ENCODE measurements at regions not wholly inside any gene's neighbourhood (a gene's known extent, or its start where the extent isn't known, plus 50 kb on each side); places are given as distances from the start of the nearest gene placed in this dataset.
"Not testable (repeated sequence)": the region's sequence is repeated elsewhere in the genome, so short reads cannot be mapped to it uniquely, and the experiment has no call there.

- DNase-seq, result not testable (repeated sequence)
These were observed 53.4 kb upstream of the MED14 start for GRCh38 chrX:40788698-40789097.

DNA sequence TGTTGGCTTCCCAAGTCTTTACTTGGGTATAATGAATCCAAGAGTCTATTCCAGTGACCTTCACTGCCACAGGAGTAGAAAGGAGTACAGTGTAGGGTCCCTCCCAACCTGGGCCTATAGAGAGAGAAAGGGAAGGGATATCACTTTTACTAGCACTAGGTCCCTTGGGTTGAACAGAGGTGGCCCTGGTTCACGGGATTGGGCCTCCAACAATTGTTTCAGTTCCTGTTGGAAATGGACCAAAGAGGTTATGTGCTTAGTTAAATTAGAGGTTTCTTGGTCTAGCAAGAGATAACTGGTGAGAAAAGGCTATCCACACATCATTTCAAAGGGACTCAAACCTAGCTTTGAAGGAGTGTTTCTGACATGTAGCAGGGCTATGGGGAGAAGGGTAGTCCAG, 57.1 kb upstream of the MED14 start:
- DNase-seq, result no peak

GRCh38 chrX:40794829-40795130, 59.4 kb upstream of the MED14 start:
- DNase-seq, result not testable (repeated sequence)

DNA sequence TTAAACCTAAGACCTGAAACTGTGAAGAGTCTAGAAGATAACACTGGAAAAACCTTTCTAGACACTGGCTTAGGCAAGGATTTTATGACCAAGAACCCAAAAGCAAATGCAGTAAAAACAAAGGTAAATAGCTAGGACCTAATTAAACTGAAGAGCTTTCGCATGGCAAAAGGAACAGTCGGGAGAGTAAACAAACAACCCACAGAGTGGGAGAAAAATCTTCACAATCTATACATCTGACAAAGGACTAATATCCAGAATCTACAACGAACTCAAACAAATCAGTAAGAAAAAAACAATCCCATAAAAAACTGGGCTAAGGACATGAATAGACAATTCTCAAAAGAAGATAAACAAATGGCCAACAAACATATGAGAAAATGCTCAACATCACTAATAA, 64.4 kb upstream of the MED14 start:
- DNase-seq, result not testable (repeated sequence)

DNA sequence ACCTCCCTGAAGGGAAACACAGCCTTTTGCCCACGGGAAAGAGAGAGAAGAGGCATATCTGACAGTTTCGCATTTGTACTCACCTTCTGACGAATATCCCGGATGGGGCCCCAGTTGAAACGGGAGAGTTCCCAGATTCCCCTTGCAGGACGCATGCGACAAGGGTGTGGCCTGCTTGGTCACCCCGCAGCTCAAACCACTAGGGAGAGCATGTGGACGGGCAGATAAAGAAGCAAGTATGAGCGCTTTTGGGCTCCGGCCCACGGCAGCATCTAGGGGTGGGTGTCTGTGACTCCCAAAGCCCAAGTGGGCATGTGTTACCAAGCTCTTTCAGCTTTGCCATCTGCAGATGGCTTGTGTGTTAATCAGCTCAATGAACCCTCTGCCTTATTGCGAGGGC, 70.1 kb upstream of the MED14 start:
- DNase-seq, result no peak

- no peak for DNase-seq
These were observed 71.3 kb upstream of the MED14 start for GRCh38 chrX:40806513-40807220.

GRCh38 chrX:40807384-40807783, 72.0 kb upstream of the MED14 start:
- DNase-seq, result no peak

- DNase-seq, result no peak
These were observed 72.9 kb upstream of the MED14 start for GRCh38 chrX:40808203-40808602.

DNA sequence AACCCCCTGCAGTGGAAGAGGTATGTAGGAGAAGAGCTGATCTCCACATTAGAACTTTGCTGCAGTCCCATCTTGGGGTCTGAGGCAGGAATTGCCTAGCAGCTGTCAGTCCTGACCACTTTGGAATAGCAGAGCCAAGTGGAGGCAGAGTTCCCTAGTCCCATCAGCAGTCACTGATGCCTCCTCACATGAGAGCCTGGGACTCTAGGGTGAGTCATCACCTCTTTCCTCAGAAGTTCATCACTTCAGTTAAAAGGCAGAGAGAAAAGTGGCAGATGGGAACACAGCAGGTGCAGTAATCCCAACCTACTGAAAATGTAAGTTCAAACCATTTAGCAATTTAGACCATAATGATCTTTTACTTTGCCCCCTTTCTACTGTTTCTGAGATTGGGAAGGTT, 73.9 kb upstream of the MED14 start:
- no peak for DNase-seq

- DNase-seq, result not testable (repeated sequence)
These were observed 79.7 kb upstream of the MED14 start for GRCh38 chrX:40815045-40815444.

GRCh38 chrX:40816906-40817305, 81.6 kb upstream of the MED14 start:
- no peak for DNase-seq

- no peak for DNase-seq
These were observed 82.9 kb upstream of the MED14 start for GRCh38 chrX:40818236-40818635.

DNA sequence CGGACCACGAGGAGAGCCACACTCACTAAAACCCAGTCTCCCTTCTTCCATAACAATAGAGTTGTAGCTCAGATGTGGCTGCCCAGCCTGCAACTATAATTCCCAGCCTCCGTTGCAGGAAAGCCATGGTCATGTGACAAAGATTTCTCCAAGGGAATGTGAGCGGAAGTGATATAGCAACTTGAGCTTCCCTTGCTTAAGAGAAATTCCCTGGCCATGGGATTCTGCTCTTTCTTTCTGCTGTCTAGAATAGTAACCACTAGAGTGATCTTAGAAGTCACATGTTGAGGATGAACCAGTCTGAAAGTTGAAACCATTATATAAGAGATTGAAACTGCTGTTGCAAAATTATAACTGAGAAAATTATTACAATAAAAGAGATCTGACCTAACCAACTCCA, 86.4 kb upstream of the MED14 start:
- DNase-seq, result no peak

DNA sequence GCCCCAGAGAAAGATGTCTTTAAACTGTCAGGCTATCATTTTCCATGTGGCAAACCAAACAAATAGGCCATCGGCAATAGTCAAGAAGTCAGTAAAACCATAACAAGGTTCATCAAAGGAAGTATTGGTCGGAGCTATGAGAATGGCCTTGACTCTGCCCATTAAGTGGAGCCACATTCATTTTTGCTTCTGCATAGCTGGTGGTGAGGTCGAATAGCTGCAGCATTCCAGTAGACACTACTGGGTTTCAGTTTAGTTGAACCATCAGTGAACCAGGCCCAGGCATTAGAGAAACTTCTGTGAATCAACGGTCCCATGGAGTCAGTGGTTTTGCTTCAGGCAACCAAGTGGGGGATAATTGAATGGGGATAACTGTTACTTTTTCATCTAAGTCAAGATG, 92.0 kb upstream of the MED14 start:
- DNase-seq, result no peak

GRCh38 chrX:40831750-40832149, 96.4 kb upstream of the MED14 start:
- DNase-seq, result no peak

DNA sequence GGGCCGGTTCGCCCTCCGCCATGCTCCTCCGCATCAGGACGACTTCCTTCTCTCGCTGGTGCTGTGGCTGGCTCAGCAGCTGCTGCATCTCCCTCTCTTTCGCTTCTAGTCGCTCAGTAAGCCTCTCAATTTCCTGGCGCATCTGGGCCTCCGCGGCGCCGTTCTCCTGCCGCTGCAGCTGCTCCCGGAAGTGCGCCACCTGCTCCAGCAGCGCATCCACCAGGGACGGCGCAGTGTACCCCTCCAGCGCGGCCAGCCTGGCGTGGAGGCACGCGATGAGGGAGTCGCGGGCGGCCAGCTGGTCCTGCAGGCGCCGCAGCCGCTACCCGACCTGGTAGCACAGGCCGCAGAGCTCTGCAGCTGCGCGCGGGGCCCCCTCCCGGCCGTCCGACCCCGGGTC, 97.4 kb upstream of the MED14 start:
- no peak for DNase-seq

DNA sequence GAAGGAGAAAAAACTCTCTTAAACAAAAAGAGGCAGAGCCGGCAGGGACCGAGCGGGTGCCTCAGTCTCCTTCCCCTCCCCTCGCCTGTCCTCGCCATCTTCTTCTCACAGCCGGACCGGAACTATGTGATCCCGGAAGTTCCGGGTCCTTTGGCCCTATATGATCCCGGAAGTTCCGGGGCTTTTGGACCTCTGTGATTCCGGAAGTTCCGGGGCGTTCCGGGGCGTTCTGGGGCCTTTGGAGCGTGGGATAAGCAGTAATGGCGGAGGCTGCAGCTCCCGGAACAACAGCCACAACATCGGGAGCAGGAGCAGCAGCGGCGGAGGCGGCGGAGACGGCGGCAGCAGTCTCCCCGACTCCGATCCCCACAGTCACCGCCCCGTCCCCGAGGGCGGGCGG, 98.9 kb upstream of the MED14 start:
- DNase-seq, result no peak

- DNase-seq, result no peak
These were observed 100.2 kb upstream of the MED14 start for GRCh38 chrX:40835526-40835925.

DNA sequence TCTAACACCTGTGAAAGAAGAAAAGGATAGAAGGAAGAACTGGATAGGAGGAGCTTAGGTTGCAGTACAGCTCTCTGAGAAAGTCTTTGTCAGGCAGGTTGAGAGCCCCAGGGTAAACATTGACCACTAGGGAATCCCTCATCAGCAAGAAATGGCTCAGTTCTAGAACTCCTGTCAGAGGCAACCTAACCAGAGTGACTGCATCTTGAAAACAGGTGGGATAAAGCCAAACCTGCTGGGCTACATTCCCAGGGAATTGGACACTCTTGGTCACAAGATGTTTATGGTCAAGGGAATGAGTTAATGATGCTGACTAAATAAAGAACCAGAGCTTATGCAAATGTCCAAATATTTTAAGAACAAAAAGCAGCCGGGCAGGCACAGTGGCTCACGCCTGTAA, 108.3 kb upstream of the MED14 start:
- no peak for DNase-seq

DNA sequence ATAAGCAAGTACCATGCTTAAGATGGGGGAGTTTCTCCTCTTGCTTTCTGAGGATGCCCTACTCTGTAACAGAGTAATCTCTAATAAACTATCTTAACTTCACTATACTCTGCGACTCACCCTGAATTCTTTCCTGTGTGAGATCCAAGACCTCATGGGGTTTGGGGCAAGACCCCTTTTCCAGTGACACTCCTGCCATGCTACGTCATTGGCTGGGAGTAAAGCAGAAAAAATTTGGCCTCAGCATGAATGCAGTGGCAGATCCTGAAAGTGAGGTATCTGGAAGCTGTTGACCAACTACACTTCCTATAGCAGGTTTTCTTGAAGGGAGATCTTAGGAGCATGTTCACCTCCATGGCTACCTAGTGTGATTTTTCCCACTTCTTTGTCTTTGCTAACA, 109.1 kb upstream of the MED14 start:
- DNase-seq, result no peak

DNA sequence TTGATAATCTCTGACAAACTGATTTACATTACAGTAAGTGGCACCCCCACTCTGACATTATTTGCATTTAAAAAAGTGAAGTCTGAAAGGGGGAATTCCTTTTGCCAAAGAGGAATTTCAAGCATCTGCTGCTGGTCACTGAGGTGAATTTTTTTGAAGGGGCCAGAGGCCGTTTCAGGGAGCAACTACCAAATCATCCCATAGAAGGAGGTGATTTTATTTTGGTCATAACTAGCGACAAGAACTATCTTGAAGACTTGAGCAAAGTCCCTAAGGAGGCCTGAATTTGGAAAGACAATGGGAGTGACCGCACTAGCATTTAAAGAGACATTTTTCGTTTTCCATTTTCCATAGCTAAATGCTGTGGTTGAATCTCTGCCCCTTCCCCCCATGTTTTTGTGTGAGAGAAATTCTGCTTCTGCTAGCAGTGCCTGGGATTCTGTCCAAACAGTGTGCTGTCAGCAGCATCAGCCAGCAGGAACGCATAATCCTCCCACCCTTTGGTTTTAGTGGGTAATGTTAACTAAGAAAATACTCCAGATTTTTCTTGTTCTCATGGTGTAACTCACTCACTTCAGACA, 110.1 kb upstream of the MED14 start:
- peak in 1 of 2 experiments; percentile 1 for DNase-seq

GRCh38 chrX:40849906-40850823, 114.8 kb upstream of the MED14 start:
- DNase-seq, result no peak

DNA sequence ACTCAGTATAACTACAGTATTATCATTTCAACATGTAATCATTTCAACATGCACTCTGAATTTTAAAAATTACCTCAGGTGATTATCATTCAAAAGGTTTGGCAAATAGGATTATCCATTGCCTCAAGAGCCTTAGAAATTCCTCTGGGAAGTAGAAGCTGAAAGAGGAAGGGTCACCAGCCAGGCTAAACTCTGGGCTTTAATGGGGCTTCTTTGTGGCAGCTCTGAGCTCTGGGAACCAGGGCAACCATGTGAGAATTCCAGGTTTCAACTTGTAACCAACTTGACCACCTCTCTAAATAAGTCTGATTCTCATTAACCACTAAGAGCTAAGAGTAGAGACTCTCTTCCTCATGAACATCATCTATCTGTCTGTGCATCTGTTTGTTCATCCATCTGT, 117.2 kb upstream of the MED14 start:
- no peak for DNase-seq

Measured in SW 1271 (cell line).